ENCODE measurements at regions not wholly inside any gene's neighbourhood (a gene's known extent, or its start where the extent isn't known, plus 50 kb on each side); places are given as distances from the start of the nearest gene placed in this dataset.
"Not testable (repeated sequence)": the region's sequence is repeated elsewhere in the genome, so short reads cannot be mapped to it uniquely, and the experiment has no call there.

GRCh38 chr7:81248420-81248819 is 329.6 kb upstream of the SEMA3C start:
- Histone ChIP-seq H3K9ac (ENCODE audit: insufficient read depth, low read depth, low read length) (no peak overlapping the region), H3K27ac (ENCODE audit: extremely low read length, insufficient read depth, low read length) (no peak overlapping the region), H2AFZ (ENCODE audit: low read length) (no peak overlapping the region), H3K27me3 (ENCODE audit: control insufficient read depth in 1 of 2, insufficient read depth in 2 of 2, low read length in 2 of 2) (no peaks in the 10 kb centered on the region), H4K20me1 (ENCODE audit: insufficient read depth, low read length) (no peaks in the 10 kb centered on the region), H3K36me3 (replicated peaks in 1 of 2; ENCODE audit: control insufficient read depth in 1 of 2, insufficient read depth in 2 of 2, low read length in 2 of 2) (no peaks in the 10 kb centered on the region), H3K9me3 (ENCODE audit: low read length) (no peaks in the 10 kb centered on the region), H3K4me1 (ENCODE audit: insufficient read depth, low read length) (no peaks in the 10 kb centered on the region), H3K79me2 (ENCODE audit: insufficient read depth, low read length) (no peaks in the 10 kb centered on the region), H3K4me3 (replicated peaks in 1 of 3; ENCODE audit: insufficient read depth in 1 of 3, low read depth in 2 of 3, low read length in 3 of 3) (no peak overlapping the region), H3K4me2 (ENCODE audit: low read depth, low read length) (no peak overlapping the region)
- CTCF ChIA-PET (ENCODE audit: low intra/inter-chr PET ratio, low total read pairs), result no interaction called here
- intact Hi-C loops (cut with micrococcal nuclease; ENCODE audit: unreplicated experiment) (no loop called here), in situ Hi-C loops (cut with HindIII; ENCODE audit: extremely low pct_ligation_motif_present, low pct_unique_long_range_greater_than_20kb) (no loop called here)
- TF ChIP-seq ZNF850 (CRISPR knock-in tag; conservative IDR thresholded peaks at IDR 0.05), result no peak
- no peak for TF ChIP-seq ZNF280B (CRISPR knock-in tag; IDR thresholded peaks at IDR 0.05; ENCODE audit: borderline replicate concordance)
- no peak for TF ChIP-seq KLF16 (CRISPR knock-in tag; IDR thresholded peaks at IDR 0.05)
- TF ChIP-seq MLLT10 (CRISPR knock-in tag; IDR thresholded peaks at IDR 0.05), result no peak
- no peak for TF ChIP-seq ETV6 (CRISPR knock-in tag; conservative IDR thresholded peaks at IDR 0.05)
- DNase-seq (ENCODE audit: low spot score) (no peak), ATAC-seq (no peak), FAIRE-seq (no peak)
- no TSS peak for BruUV-seq (replicated peaks)
- POLR2A ChIA-PET, result no interaction called here
- 31% methylated on average over 3 of the region's 3 CpGs for WGBS (ENCODE audit: low lambda C conversion rate)

DNA sequence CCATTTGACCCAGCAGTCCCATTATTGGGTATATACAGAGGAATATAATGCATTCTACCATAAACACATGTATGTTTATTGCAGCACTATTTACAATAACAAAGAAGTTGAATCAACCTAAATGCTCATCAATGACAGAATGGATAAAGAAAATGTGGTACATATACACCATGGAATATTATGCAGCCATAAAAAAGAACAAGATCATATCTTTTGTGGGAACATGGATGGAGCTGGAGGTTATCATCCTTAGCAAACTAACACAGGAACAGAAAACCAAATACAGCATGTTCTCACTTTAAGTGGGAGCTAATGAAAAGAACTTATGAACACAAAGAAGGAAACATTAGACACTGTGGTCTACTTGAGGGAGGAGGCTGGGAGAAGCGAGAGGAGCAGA is 328.5 kb upstream of the SEMA3C start:
- H3K79me2 ChIP-seq (ENCODE audit: insufficient read depth, low read length); H3K9me3 ChIP-seq (ENCODE audit: low read length); FAIRE-seq; POLR2A ChIA-PET; ATAC-seq; H4K20me1 ChIP-seq (ENCODE audit: insufficient read depth, low read length); H3K27ac ChIP-seq (ENCODE audit: extremely low read length, insufficient read depth, low read length); H3K36me3 ChIP-seq (replicated peaks in 1 of 2; ENCODE audit: control insufficient read depth in 1 of 2, insufficient read depth in 2 of 2, low read length in 2 of 2); DNase-seq (ENCODE audit: low spot score); H3K4me1 ChIP-seq (ENCODE audit: insufficient read depth, low read length); H3K4me3 ChIP-seq (replicated peaks in 1 of 3; ENCODE audit: insufficient read depth in 1 of 3, low read depth in 2 of 3, low read length in 3 of 3); H2AFZ ChIP-seq (ENCODE audit: low read length); CTCF ChIA-PET (ENCODE audit: low intra/inter-chr PET ratio, low total read pairs); H3K4me2 ChIP-seq (ENCODE audit: low read depth, low read length); BruUV-seq (replicated peaks); in situ Hi-C loops (cut with HindIII; ENCODE audit: extremely low pct_ligation_motif_present, low pct_unique_long_range_greater_than_20kb); H3K27me3 ChIP-seq (ENCODE audit: control insufficient read depth in 1 of 2, insufficient read depth in 2 of 2, low read length in 2 of 2); intact Hi-C loops (cut with micrococcal nuclease; ENCODE audit: unreplicated experiment); H3K9ac ChIP-seq (ENCODE audit: insufficient read depth, low read depth, low read length): not testable (repeated sequence)
- 3% methylated on average over 1 of the region's 1 CpG for WGBS (ENCODE audit: low lambda C conversion rate)

Data from HepG2 (cell line).